ENCODE measurements at regions not wholly inside any gene's neighbourhood (a gene's known extent, or its start where the extent isn't known, plus 50 kb on each side); places are given as distances from the start of the nearest gene placed in this dataset.

GRCh38 chr9:81224166-81225081 is 464.9 kb downstream of the TLE1 start:
- ATAC-seq = no peak
- no peaks in the 10 kb centered on the region for H3K9me3 Mint-ChIP-seq
- no peak overlapping the region for H3K4me3 Mint-ChIP-seq
- no peak overlapping the region for H3K27ac Mint-ChIP-seq
- H3K4me1 Mint-ChIP-seq = peaks cover 13% of the 10 kb centered on the region
- H3K27me3 Mint-ChIP-seq = no peaks in the 10 kb centered on the region
- no peaks in the 10 kb centered on the region for H3K36me3 Mint-ChIP-seq

GRCh38 chr9:81214975-81215374 is 474.4 kb downstream of the TLE1 start:
- Mint-ChIP-seq H3K36me3 (no peaks in the 10 kb centered on the region), H3K9me3 (peaks cover 6% of the 10 kb centered on the region), H3K27me3 (peaks cover 17% of the 10 kb centered on the region), H3K27ac (no peak overlapping the region), H3K4me3 (no peak overlapping the region), H3K4me1 (no peaks in the 10 kb centered on the region)
- no peak for ATAC-seq

DNA sequence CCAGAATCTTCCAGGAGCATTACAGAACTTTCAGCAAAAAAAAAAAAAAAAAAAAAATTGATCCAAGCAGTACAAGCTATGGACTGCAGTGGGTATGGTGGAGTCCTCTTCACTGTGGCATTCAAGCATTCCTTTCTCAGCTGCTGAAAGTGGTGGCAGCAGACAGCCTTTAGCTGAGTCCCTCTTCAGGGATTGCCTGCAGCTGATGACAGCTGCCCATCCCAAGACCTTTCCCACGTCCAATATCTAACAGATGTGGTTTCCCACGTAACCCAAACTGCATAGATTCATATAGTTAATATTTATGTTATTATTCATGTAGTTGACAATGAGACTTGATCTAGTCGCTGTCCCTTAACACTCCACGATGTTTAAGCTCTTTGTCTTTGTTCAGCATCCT is 475.9 kb downstream of the TLE1 start:
- no peaks in the 10 kb centered on the region for H3K36me3 Mint-ChIP-seq
- H3K4me3 Mint-ChIP-seq = no peak overlapping the region
- H3K4me1 Mint-ChIP-seq = no peaks in the 10 kb centered on the region
- H3K27me3 Mint-ChIP-seq = peaks cover 15% of the 10 kb centered on the region
- ATAC-seq = no peak
- H3K9me3 Mint-ChIP-seq = peaks cover 6% of the 10 kb centered on the region
- H3K27ac Mint-ChIP-seq = no peak overlapping the region

- no peaks in the 10 kb centered on the region for H3K4me1 Mint-ChIP-seq
- H3K27me3 Mint-ChIP-seq = peaks cover 3% of the 10 kb centered on the region
- no peak for ATAC-seq
- H3K36me3 Mint-ChIP-seq = no peaks in the 10 kb centered on the region
- H3K4me3 Mint-ChIP-seq = no peak overlapping the region
- peaks cover under 1% of the 10 kb centered on the region for H3K9me3 Mint-ChIP-seq
- no peak overlapping the region for H3K27ac Mint-ChIP-seq
Measured at GRCh38 chr9:81211741-81212140, 477.6 kb downstream of the TLE1 start.

DNA sequence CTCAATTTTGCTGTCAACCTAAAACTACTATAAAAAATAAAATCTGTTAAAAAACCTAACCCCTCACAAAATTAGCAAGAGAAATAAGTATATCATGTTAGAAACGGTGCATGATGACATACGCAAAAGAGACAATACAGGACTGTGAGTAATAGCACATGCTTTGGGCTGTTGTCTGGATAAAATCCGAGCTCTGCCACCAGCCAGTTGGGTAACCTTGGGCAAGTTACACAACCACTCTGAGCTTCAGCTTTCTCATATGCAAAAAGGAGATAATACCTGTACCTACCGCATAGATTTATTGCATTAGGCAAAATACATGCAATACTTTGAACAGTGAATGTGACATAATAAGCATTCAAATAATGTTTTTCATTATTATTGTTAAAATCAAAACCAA is 481.7 kb downstream of the TLE1 start:
- Mint-ChIP-seq H3K36me3 (no peaks in the 10 kb centered on the region), H3K4me1 (no peaks in the 10 kb centered on the region), H3K9me3 (no peaks in the 10 kb centered on the region), H3K27ac (no peak overlapping the region), H3K27me3 (no peaks in the 10 kb centered on the region), H3K4me3 (no peak overlapping the region)
- no peak for ATAC-seq

- H3K36me3 Mint-ChIP-seq = no peaks in the 10 kb centered on the region
- H3K27ac Mint-ChIP-seq = no peak overlapping the region
- no peak for ATAC-seq
- H3K4me1 Mint-ChIP-seq = no peaks in the 10 kb centered on the region
- no peak overlapping the region for H3K4me3 Mint-ChIP-seq
- H3K9me3 Mint-ChIP-seq = peaks cover 1% of the 10 kb centered on the region
- no peaks in the 10 kb centered on the region for H3K27me3 Mint-ChIP-seq
Measured at GRCh38 chr9:81202292-81202691, 487.1 kb downstream of the TLE1 start.

- Mint-ChIP-seq H3K36me3 (no peaks in the 10 kb centered on the region), H3K27me3 (peaks cover 9% of the 10 kb centered on the region), H3K9me3 (peaks cover 8% of the 10 kb centered on the region), H3K4me3 (no peak overlapping the region), H3K4me1 (no peaks in the 10 kb centered on the region), H3K27ac (no peak overlapping the region)
- ATAC-seq = no peak
Measured at GRCh38 chr9:81195206-81195605, 494.1 kb downstream of the TLE1 start.

DNA sequence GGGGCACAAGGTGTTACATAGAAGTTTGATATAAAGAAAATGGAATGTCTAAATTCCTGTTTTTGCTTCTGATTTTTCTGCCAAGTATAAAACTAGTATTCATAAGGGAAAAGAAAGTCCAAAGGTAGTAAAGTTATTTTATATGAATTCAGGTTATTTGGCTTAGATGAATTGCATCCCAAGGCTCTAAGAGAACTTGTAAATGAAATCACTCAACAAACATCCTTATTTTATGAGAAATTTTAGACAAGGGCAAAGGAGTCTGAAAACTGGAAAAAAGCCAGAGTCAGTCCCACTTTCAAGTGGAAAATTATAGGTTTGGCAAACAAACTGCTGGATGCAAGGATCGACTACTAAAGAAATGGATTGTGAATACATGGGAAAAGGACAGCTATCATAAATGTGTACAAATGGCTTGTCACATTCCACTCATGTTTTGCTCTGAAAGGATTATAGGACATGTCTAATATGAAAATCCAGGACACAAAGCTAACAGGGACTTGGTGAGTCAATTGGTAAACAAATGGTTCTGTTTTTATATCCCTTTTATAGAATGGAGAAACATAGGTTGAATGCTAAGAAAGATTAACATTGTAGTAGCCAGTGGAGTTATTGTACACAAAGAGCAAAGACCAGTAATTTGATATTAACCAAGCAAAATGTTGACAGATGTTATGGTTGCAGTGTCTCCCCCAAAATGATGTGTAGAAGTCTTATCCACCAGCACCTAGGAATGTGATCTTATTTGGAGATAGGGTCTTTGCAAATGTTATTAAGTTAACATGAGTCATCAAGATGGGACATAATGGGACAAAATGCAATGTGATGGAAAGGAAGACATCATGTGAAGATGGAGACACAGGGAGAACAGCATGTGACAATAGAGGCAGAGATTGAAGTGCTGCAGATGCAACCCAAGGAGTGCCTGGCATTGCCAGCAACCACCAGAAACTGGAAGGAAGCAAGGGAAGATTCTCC is 495.7 kb downstream of the TLE1 start:
- no peaks in the 10 kb centered on the region for H3K4me1 Mint-ChIP-seq
- peaks cover 8% of the 10 kb centered on the region for H3K9me3 Mint-ChIP-seq
- H3K27me3 Mint-ChIP-seq = peaks cover 9% of the 10 kb centered on the region
- no peaks in the 10 kb centered on the region for H3K36me3 Mint-ChIP-seq
- H3K4me3 Mint-ChIP-seq = no peak overlapping the region
- ATAC-seq = no peak
- H3K27ac Mint-ChIP-seq = no peak overlapping the region

DNA sequence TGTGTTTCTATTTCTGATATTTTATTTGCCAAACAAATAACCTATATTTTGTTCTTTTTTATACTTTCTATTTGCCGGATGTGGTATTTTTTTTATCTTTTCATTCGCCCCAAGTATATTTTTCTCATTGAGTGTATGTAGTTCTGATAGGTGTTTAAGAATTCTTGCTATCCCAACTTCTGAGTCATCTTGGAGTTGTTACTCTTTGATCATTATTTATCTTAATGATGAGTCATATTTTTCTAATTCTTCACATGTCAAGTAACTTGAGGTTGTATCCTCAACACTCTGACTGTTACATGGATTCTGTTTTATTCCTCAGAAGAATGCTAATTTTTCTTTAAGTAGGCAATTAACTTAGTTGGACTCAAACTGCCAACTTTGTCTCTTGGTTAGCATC is 498.1 kb downstream of the TLE1 start:
- Mint-ChIP-seq H3K27me3 (peaks cover 9% of the 10 kb centered on the region), H3K4me1 (no peaks in the 10 kb centered on the region), H3K4me3 (no peak overlapping the region), H3K27ac (no peak overlapping the region), H3K36me3 (no peaks in the 10 kb centered on the region), H3K9me3 (peaks cover 5% of the 10 kb centered on the region)
- ATAC-seq = no peak

DNA sequence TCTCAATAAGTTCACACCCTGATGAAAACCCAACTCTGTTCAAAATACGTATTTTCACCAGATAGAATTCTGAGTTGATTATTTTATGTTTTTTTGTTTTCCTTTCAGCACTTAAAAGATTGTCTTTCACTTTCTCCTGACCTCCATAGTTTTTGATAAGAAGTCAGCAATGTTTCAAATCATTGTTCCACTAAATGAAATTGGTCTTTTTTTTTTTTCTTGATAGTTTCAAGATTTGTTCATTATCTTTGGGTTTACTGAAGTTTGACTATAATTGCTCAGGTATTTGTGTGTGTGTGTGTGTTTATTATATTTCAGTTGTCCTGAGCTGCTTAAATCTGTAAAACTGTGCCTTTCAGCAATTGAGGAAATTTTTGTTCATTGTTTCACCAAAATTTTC is 498.7 kb downstream of the TLE1 start:
- Mint-ChIP-seq H3K36me3 (no peaks in the 10 kb centered on the region), H3K27ac (no peak overlapping the region), H3K27me3 (peaks cover 9% of the 10 kb centered on the region), H3K4me1 (no peaks in the 10 kb centered on the region), H3K9me3 (peaks cover 5% of the 10 kb centered on the region), H3K4me3 (no peak overlapping the region)
- ATAC-seq = no peak

DNA sequence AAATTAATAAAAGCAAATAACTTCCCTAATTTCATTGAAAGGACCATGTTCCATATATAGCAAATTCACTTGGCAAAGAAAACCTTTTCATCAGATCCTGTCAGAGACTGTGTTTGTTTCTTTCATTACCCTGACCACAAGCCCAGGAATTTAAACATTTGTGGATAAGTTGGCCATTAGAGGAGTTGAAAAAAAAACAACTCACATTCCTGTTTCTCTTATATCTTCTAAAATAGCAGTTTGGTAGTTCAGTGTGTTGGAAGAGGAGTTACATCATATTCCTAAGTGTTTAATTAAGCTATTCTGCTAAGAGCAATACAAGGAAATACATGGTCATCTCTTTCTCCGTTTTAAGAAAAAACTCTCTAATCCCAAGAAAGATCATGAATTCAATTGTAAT is 505.6 kb downstream of the TLE1 start:
- H3K36me3 Mint-ChIP-seq = no peaks in the 10 kb centered on the region
- H3K9me3 Mint-ChIP-seq = no peaks in the 10 kb centered on the region
- no peaks in the 10 kb centered on the region for H3K4me1 Mint-ChIP-seq

GRCh38 chr9:81182431-81182830 is 506.9 kb downstream of the TLE1 start:
- no peak for ATAC-seq
- Mint-ChIP-seq H3K36me3 (no peaks in the 10 kb centered on the region), H3K9me3 (no peaks in the 10 kb centered on the region)

More for the DNA sequence above, 505.6 kb downstream of the TLE1 start:
- Mint-ChIP-seq H3K27ac (no peak overlapping the region), H3K27me3 (no peaks in the 10 kb centered on the region), H3K4me3 (no peak overlapping the region)
- ATAC-seq = no peak

GRCh38 chr9:81174023-81174422 is 515.3 kb downstream of the TLE1 start:
- no peak overlapping the region for H3K4me3 Mint-ChIP-seq
- no peaks in the 10 kb centered on the region for H3K9me3 Mint-ChIP-seq
- H3K4me1 Mint-ChIP-seq = no peaks in the 10 kb centered on the region
- H3K27me3 Mint-ChIP-seq = no peaks in the 10 kb centered on the region
- H3K36me3 Mint-ChIP-seq = no peaks in the 10 kb centered on the region
- no peak overlapping the region for H3K27ac Mint-ChIP-seq
- ATAC-seq = no peak

More at GRCh38 chr9:81182431-81182830, 506.9 kb downstream of the TLE1 start:
- Mint-ChIP-seq H3K4me3 (no peak overlapping the region), H3K27me3 (no peaks in the 10 kb centered on the region), H3K4me1 (no peaks in the 10 kb centered on the region), H3K27ac (no peak overlapping the region)

DNA sequence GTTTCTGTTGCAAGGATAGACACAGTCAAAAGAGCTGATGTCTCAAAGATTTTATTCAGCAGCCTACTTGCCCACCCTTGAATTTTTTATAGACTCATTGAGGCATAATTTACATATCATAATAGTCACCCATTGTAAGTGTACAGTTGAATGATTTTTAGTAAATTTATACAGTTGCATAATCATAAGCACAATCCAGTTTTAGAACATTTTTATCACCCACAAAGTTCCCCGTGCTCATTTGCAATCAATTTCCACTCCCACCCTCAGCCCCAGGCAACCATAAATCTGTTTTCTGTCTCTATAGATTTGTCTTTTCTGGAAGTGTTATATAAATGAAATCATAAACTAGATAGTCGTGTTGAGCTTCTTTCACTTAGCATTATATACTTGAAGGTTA is 517.7 kb downstream of the TLE1 start:
- Mint-ChIP-seq H3K36me3 (no peaks in the 10 kb centered on the region), H3K27me3 (no peaks in the 10 kb centered on the region), H3K4me3 (no peak overlapping the region), H3K27ac (no peak overlapping the region), H3K4me1 (no peaks in the 10 kb centered on the region), H3K9me3 (peaks cover 10% of the 10 kb centered on the region)
- no peak for ATAC-seq

- Mint-ChIP-seq H3K4me1 (no peaks in the 10 kb centered on the region), H3K27ac (no peak overlapping the region), H3K9me3 (peaks cover 13% of the 10 kb centered on the region), H3K36me3 (no peaks in the 10 kb centered on the region), H3K27me3 (peaks cover 9% of the 10 kb centered on the region), H3K4me3 (no peak overlapping the region)
- no peak for ATAC-seq
Measured at GRCh38 chr9:81162361-81162760, 527.0 kb downstream of the TLE1 start.
